Right ventricle myocardium inferior (tissue), 1 donor: ENCODE measurements at regions not wholly inside any gene's neighbourhood (a gene's known extent, or its start where the extent isn't known, plus 50 kb on each side); places are given as distances from the start of the nearest gene placed in this dataset.
"Not testable (repeated sequence)": the region's sequence is repeated elsewhere in the genome, so short reads cannot be mapped to it uniquely, and the experiment has no call there.

Experiments used
- ATAC-seq: fragments of 200-7000 bp; cut with Tn5 transposase; one replicate; pipeline ENCODE4 v1.9.1; 2020; ENCODE audit warnings: mild to moderate bottlenecking, moderate library complexity
- DNase-seq: peaks from one replicate; pipeline ENCODE4 v3.0.0; 2021; ENCODE audit errors: missing footprints
- intact Hi-C: fragments of 100-400 bp; cut with DNase I; formaldehyde crosslinking; loops from one replicate; pipeline ENCODE4 v1.11.0; 2022
- donor health status: DM: no; HTN: yes; CAD: no; lungs with severe emphysema.

GRCh38 chr14:29390081-29390832, 537.4 kb downstream of the PRKD1 start:
- ATAC-seq (no peak), DNase-seq (no peak)

GRCh38 chr14:29391231-29391630, 536.4 kb downstream of the PRKD1 start:
- no peak for ATAC-seq
- no peak for DNase-seq
- intact Hi-C loops = no loop called here

More at GRCh38 chr14:29390081-29390832, 537.4 kb downstream of the PRKD1 start:
- intact Hi-C loops = no loop called here

- DNase-seq (no peak), ATAC-seq (no peak)
- intact Hi-C loops = no loop called here
Measured at GRCh38 chr14:29391801-29392200, 535.8 kb downstream of the PRKD1 start.

- no peak for DNase-seq
- intact Hi-C loops = no loop called here
- ATAC-seq = no peak
Measured at GRCh38 chr14:29392287-29392686, 535.4 kb downstream of the PRKD1 start.

GRCh38 chr14:29403091-29403490, 524.6 kb downstream of the PRKD1 start:
- no peak for ATAC-seq
- no peak for DNase-seq
- intact Hi-C loops = no loop called here

- intact Hi-C loops = no loop called here
- no peak for DNase-seq
- ATAC-seq = no peak
Measured at GRCh38 chr14:29410581-29410980, 517.1 kb downstream of the PRKD1 start.

- intact Hi-C loops, ATAC-seq, DNase-seq: not testable (repeated sequence)
Measured at GRCh38 chr14:29414931-29415330, 512.7 kb downstream of the PRKD1 start.

- ATAC-seq (no peak), DNase-seq (no peak)
- intact Hi-C loops = no loop called here
Measured at GRCh38 chr14:29419736-29420135, 507.9 kb downstream of the PRKD1 start.

- ATAC-seq (no peak), DNase-seq (no peak)
- intact Hi-C loops = no loop called here
Measured at GRCh38 chr14:29421156-29421728, 506.4 kb downstream of the PRKD1 start.

GRCh38 chr14:29425705-29426482, 501.8 kb downstream of the PRKD1 start:
- no peak for DNase-seq
- ATAC-seq = no peak
- intact Hi-C loops = no loop called here

- ATAC-seq (no peak), DNase-seq (no peak)
- intact Hi-C loops = no loop called here
Measured at GRCh38 chr14:29442696-29443095, 485.0 kb downstream of the PRKD1 start.

GRCh38 chr14:29444216-29444615, 483.4 kb downstream of the PRKD1 start:
- no peak for ATAC-seq
- intact Hi-C loops = no loop called here
- no peak for DNase-seq

- DNase-seq (no peak), ATAC-seq (peak; percentile 48)
- intact Hi-C loops = no loop called here
Measured at GRCh38 chr14:29444805-29445204, 482.8 kb downstream of the PRKD1 start.

GRCh38 chr14:29446971-29447370, 480.7 kb downstream of the PRKD1 start:
- DNase-seq (no peak), ATAC-seq (no peak)
- intact Hi-C loops = no loop called here

- DNase-seq (no peak), ATAC-seq (no peak)
- intact Hi-C loops = no loop called here
Measured at GRCh38 chr14:29451941-29452340, 475.7 kb downstream of the PRKD1 start.

GRCh38 chr14:29453045-29453444, 474.6 kb downstream of the PRKD1 start:
- intact Hi-C loops = no loop called here
- DNase-seq (no peak), ATAC-seq (no peak)

- ATAC-seq (no peak), DNase-seq (no peak)
- intact Hi-C loops = no loop called here
Measured at GRCh38 chr14:29454026-29454693, 473.5 kb downstream of the PRKD1 start.

- DNase-seq = no peak
- intact Hi-C loops = no loop called here
- no peak for ATAC-seq
Measured at GRCh38 chr14:29458547-29458946, 469.1 kb downstream of the PRKD1 start.

GRCh38 chr14:29459531-29459930, 468.1 kb downstream of the PRKD1 start:
- no peak for DNase-seq
- intact Hi-C loops = no loop called here
- no peak for ATAC-seq
